ENCODE measurements at regions not wholly inside any gene's neighbourhood (a gene's known extent, or its start where the extent isn't known, plus 50 kb on each side); places are given as distances from the start of the nearest gene placed in this dataset.

DNA sequence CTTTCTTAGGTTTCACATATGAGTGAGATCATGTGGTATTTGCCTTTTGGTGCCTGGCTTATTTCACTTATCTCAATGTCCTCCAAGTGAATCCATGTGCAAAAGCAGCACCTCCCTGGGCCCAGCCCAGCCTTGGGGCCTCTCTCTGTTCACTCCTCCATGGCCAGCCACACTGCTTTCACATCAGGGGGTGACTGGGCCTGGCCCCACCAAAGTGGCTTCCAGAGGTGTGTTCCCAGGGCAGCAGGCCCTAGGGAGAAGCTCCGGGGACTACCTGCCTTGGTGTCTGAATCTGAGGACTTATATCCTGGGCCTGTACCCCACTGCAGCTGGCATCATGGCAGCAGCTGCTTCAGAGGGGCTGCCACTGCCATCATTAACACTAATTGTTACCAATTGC is 829.9 kb upstream of the SLITRK5 start:
- TF ChIP-seq, protein P1, sequence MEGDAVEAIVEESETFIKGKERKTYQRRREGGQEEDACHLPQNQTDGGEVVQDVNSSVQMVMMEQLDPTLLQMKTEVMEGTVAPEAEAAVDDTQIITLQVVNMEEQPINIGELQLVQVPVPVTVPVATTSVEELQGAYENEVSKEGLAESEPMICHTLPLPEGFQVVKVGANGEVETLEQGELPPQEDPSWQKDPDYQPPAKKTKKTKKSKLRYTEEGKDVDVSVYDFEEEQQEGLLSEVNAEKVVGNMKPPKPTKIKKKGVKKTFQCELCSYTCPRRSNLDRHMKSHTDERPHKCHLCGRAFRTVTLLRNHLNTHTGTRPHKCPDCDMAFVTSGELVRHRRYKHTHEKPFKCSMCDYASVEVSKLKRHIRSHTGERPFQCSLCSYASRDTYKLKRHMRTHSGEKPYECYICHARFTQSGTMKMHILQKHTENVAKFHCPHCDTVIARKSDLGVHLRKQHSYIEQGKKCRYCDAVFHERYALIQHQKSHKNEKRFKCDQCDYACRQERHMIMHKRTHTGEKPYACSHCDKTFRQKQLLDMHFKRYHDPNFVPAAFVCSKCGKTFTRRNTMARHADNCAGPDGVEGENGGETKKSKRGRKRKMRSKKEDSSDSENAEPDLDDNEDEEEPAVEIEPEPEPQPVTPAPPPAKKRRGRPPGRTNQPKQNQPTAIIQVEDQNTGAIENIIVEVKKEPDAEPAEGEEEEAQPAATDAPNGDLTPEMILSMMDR (IDR thresholded peaks at IDR 0.05; ENCODE audit: insufficient read depth, low read depth, low read length, missing control alignments): no peak
- DNase-seq (ENCODE audit: low read depth): no peak
- H3K4me3 ChIP-seq (ENCODE audit: low read length): no peak overlapping the region

DNA sequence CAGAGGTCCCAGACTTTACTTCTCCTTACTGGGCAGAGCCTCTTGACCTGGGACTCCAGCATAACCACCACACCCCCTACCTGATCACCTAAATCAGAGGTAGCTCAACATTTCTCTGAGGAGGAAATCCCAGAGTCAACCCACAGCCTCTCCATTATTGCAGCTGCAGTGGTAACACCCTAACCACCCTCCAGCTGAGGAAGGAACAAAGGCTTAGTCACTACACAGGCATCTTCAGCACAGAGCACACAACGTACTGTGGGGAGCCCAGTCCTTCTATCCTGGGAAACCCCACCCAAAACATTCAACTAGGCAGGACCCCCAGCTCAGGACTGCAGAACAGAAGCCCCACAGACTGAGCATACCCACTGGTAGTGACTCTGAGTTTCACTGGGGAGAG is 824.7 kb upstream of the SLITRK5 start:
- TF ChIP-seq, protein P1 (IDR thresholded peaks at IDR 0.05; ENCODE audit: insufficient read depth, low read depth, low read length, missing control alignments): no peak
- no peak overlapping the region for H3K4me3 ChIP-seq (ENCODE audit: low read length)
- peak; percentile 66 for DNase-seq (ENCODE audit: low read depth)

DNA sequence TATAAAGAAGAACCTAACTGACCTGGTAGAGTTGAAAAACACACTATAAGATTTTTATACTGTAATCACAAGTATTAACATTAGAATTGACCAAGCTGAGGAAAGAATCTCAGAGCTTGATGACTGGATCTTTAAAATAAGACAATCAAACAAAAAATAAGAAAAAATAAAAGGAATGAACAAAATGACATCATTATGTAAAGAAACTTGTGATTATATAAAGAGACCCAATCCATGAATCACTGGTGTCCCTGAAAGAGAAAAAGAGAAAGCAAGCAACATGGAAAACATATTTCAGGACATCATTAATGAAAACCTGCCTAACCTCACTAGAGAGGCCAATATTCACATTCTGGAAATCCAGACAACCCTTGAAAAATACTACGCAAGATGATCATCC is 822.5 kb upstream of the SLITRK5 start:
- H3K4me3 ChIP-seq (ENCODE audit: low read length): no peak overlapping the region
- no peak for DNase-seq (ENCODE audit: low read depth)
- TF ChIP-seq, protein P1 (IDR thresholded peaks at IDR 0.05; ENCODE audit: insufficient read depth, low read depth, low read length, missing control alignments): no peak

DNA sequence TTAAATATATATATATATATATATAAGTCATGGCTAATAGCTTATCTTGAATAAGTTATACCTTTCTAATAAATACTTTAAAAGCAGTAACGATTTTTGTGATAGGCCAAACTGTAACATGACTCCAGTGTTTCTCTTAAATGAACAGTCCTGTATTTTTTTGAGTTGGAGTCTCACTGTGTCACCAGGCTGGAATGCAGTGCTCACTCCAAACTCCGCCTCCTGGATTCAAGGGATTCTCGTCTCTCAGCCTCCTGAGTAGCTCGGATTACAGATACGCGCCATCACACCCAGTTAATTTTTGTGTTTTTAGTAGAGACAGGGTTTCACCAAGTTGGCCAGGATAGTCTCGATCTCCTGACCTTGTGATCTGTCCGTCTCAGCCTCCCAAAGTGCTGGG is 814.2 kb upstream of the SLITRK5 start:
- no peak overlapping the region for H3K4me3 ChIP-seq (ENCODE audit: low read length)
- TF ChIP-seq, protein P1 (IDR thresholded peaks at IDR 0.05; ENCODE audit: insufficient read depth, low read depth, low read length, missing control alignments): no peak
- DNase-seq (ENCODE audit: low read depth): peak; percentile 48

DNA sequence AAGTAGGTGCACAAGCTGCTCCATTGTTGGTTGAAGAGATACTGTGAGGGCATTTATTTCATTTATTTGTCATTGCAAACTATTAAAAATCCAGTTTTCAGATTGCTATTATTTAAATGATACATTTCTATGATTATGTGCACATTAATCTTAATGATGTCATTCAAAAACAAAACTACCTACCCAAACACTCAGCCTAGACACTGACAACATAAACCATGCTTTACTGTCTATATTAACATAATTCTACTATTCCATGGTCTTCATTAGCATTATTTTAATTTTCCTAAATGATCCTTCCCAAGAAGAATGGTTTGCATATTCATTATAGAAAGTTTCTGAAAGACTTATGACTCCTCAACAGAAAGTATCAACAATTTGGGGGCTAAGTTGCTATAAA is 813.0 kb upstream of the SLITRK5 start:
- DNase-seq (ENCODE audit: low read depth): no peak
- no peak overlapping the region for H3K4me3 ChIP-seq (ENCODE audit: low read length)
- TF ChIP-seq, protein P1 (IDR thresholded peaks at IDR 0.05; ENCODE audit: insufficient read depth, low read depth, low read length, missing control alignments): no peak

DNA sequence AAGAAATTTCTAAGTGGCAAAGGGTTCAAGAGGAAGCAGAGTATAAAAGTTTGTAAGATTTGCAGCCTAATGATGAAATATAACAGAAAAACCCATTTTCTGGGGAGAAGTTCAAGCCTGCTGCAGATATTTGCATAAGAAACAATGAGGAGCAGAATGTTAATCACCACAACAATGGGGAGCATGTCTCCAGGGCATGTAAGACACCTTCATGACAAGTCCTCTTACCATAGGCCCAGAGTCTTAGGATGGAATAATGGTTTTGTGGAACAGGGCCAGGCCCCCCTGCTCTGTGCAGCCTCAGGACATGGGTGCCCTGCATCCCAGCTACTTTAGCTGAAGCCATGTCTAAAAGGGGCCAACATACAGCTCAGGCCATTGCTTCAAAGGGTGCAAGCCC is 809.0 kb upstream of the SLITRK5 start:
- DNase-seq (ENCODE audit: low read depth): peak; percentile 3
- TF ChIP-seq, protein P1 (IDR thresholded peaks at IDR 0.05; ENCODE audit: insufficient read depth, low read depth, low read length, missing control alignments): no peak
- H3K4me3 ChIP-seq (ENCODE audit: low read length): no peak overlapping the region

DNA sequence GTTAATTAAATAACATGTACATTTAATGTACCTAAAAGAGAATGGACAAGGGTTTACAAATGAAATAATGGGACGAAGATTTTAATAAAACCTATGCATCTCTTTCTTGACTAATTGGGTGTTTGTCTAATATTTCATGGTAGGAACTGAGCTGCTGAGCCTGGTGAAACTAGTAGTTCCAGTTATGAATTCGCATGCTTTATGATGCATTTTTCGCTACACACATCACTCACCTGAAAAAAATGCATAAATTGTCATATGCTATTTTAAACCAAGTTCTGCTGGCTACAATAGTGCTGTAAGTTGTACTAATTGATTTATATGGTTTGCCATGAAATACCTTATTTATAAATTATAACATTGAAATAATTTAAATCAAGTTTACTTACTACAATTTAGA is 806.8 kb upstream of the SLITRK5 start:
- TF ChIP-seq, protein P1 (IDR thresholded peaks at IDR 0.05; ENCODE audit: insufficient read depth, low read depth, low read length, missing control alignments): no peak
- DNase-seq (ENCODE audit: low read depth): peak; percentile 68
- no peak overlapping the region for H3K4me3 ChIP-seq (ENCODE audit: low read length)
